CD4-positive, CD25-positive, alpha-beta regulatory T cell (primary cell): ENCODE measurements at regions not wholly inside any gene's neighbourhood (a gene's known extent, or its start where the extent isn't known, plus 50 kb on each side); places are given as distances from the start of the nearest gene placed in this dataset.

Experiments
- ATAC-seq, 2 donors: fragments of 150-1000 bp; cut with Tn5 transposase; one replicate each; pipeline ENCODE4 v1.10.0; 2021; ENCODE audit warnings: low read depth in 2 of 2, moderate number of reproducible peaks in 2 of 2, moderate library complexity in 1 of 2
- DNase-seq, 3 donors: peaks; one replicate each; pipeline versions ENCODE4 v3.0.0 to v3.0.0-alpha.2; 2012 to 2022; ENCODE audit warnings: mixed read lengths in 1 of 3
- H3K27ac ChIP-seq: one replicate; pipeline ENCODE4 v1.7.0; 2013; ENCODE audit warnings: mild to moderate bottlenecking, low read length; ENCODE audit not compliant: insufficient read depth, poor library complexity, severe bottlenecking
- H3K27me3 ChIP-seq: one replicate; pipeline ENCODE4 v1.7.0; 2013; ENCODE audit warnings: low read length; ENCODE audit not compliant: control insufficient read depth, insufficient read depth
- H3K36me3 ChIP-seq: one replicate; pipeline ENCODE4 v1.7.0; 2013; ENCODE audit warnings: mild to moderate bottlenecking, low read length, moderate library complexity; ENCODE audit not compliant: control insufficient read depth, insufficient read depth
- H3K4me1 ChIP-seq: 2 replicates; pipeline ENCODE4 v1.7.0; 2013; ENCODE audit warnings: mild to moderate bottlenecking, low read length; ENCODE audit not compliant: insufficient read depth, control insufficient read depth, poor library complexity, severe bottlenecking
- H3K4me3 ChIP-seq: one replicate; pipeline ENCODE4 v1.7.0; 2013; ENCODE audit warnings: low read depth, mild to moderate bottlenecking, low read length, moderate library complexity
- H3K9me3 ChIP-seq, 2 experiments: 1 replicate in 1 of 2; 2 replicates in 1 of 2; pipeline ENCODE4 v1.7.0; 2013; ENCODE audit warnings: low read length in 2 of 2, mild to moderate bottlenecking in 1 of 2, moderate library complexity in 1 of 2; ENCODE audit not compliant: control insufficient read depth in 2 of 2
- H3K27ac Mint-ChIP-seq, 3 donors: one replicate each; pipeline ENCODE4 v1.8.0; 2020 to 2022; ENCODE audit warnings: mild to moderate bottlenecking in 3 of 3, mixed read lengths in 3 of 3, moderate library complexity in 2 of 3
- H3K27me3 Mint-ChIP-seq: one replicate; pipeline ENCODE4 v1.8.0; 2022; ENCODE audit warnings: mild to moderate bottlenecking, mixed read lengths
- H3K36me3 Mint-ChIP-seq: one replicate; pipeline ENCODE4 v1.8.0; 2020; ENCODE audit warnings: mixed read lengths
- H3K4me1 Mint-ChIP-seq, 4 donors: one replicate each; pipeline ENCODE4 v1.8.0; 2020 to 2022; ENCODE audit warnings: mixed read lengths in 4 of 4, mild to moderate bottlenecking in 1 of 4
- H3K4me3 Mint-ChIP-seq, 4 donors: one replicate each; pipeline ENCODE4 v1.8.0; 2020 to 2022; ENCODE audit warnings: mild to moderate bottlenecking in 4 of 4, mixed read lengths in 4 of 4, moderate library complexity in 3 of 4
- H3K9me3 Mint-ChIP-seq, 7 donors: one replicate each; pipeline ENCODE4 v1.8.0; 2020 to 2022; ENCODE audit warnings: mixed read lengths in 7 of 7, mild to moderate bottlenecking in 3 of 7, moderate library complexity in 2 of 7

- Mint-ChIP-seq H3K27me3 (no peaks in the 10 kb centered on the region), H3K27ac (no peak overlapping the region), H3K36me3 (no peaks in the 10 kb centered on the region), H3K9me3 (peaks cover 0 to 20% (median 10%) of the 10 kb centered on the region in 7 donors), H3K4me3 (no peak overlapping the region), H3K4me1 (no peaks in the 10 kb centered on the region)
- Histone ChIP-seq H3K27me3 (no peaks in the 10 kb centered on the region), H3K9me3 (peaks cover 0 to 6% of the 10 kb centered on the region in 2 experiments), H3K4me1 (no peaks in the 10 kb centered on the region), H3K36me3 (no peaks in the 10 kb centered on the region), H3K4me3 (no peak overlapping the region), H3K27ac (no peak overlapping the region)
- ATAC-seq (no peak), DNase-seq (no peak)
These were observed 123.2 kb downstream of the LMO3 start for GRCh38 chr12:16482726-16483125.

- no peaks in the 10 kb centered on the region for H3K36me3 Mint-ChIP-seq
- H3K4me1 Mint-ChIP-seq: no peaks in the 10 kb centered on the region
- no peak overlapping the region for H3K27ac ChIP-seq
- DNase-seq (no peak), ATAC-seq (no peak)
- no peaks in the 10 kb centered on the region for H3K27me3 ChIP-seq
- no peak overlapping the region for H3K27ac Mint-ChIP-seq
- no peaks in the 10 kb centered on the region for H3K36me3 ChIP-seq
- no peaks in the 10 kb centered on the region for H3K4me1 ChIP-seq
- H3K9me3 Mint-ChIP-seq: peaks cover 0 to 19% (median 7%) of the 10 kb centered on the region in 7 donors
- no peaks in the 10 kb centered on the region for H3K9me3 ChIP-seq
- no peaks in the 10 kb centered on the region for H3K27me3 Mint-ChIP-seq
- no peak overlapping the region for H3K4me3 ChIP-seq
- no peak overlapping the region for H3K4me3 Mint-ChIP-seq
These were observed 113.7 kb downstream of the LMO3 start for GRCh38 chr12:16492240-16492639.

GRCh38 chr12:16492820-16493797, 112.9 kb downstream of the LMO3 start:
- Mint-ChIP-seq H3K4me3 (no peak overlapping the region), H3K4me1 (no peaks in the 10 kb centered on the region), H3K27ac (no peak overlapping the region), H3K36me3 (no peaks in the 10 kb centered on the region), H3K27me3 (no peaks in the 10 kb centered on the region), H3K9me3 (peaks cover 0 to 19% (median 7%) of the 10 kb centered on the region in 7 donors)
- ATAC-seq: no peak
- H3K27ac ChIP-seq: no peak overlapping the region
- H3K4me3 ChIP-seq: no peak overlapping the region
- DNase-seq: no peak
- no peaks in the 10 kb centered on the region for H3K27me3 ChIP-seq
- no peaks in the 10 kb centered on the region for H3K4me1 ChIP-seq
- no peaks in the 10 kb centered on the region for H3K36me3 ChIP-seq
- peaks cover 0 to under 1% of the 10 kb centered on the region in 2 experiments for H3K9me3 ChIP-seq

GRCh38 chr12:16495196-16495595, 110.8 kb downstream of the LMO3 start:
- Histone ChIP-seq H3K27ac (no peak overlapping the region), H3K36me3 (no peaks in the 10 kb centered on the region), H3K4me1 (no peaks in the 10 kb centered on the region), H3K4me3 (no peak overlapping the region), H3K27me3 (no peaks in the 10 kb centered on the region), H3K9me3 (peaks cover 0 to 4% of the 10 kb centered on the region in 2 experiments)
- DNase-seq (no peak), ATAC-seq (no peak)
- Mint-ChIP-seq H3K4me1 (no peaks in the 10 kb centered on the region), H3K36me3 (no peaks in the 10 kb centered on the region), H3K27me3 (no peaks in the 10 kb centered on the region), H3K9me3 (peaks cover 0 to 8% (median 4%) of the 10 kb centered on the region in 7 donors), H3K27ac (no peak overlapping the region), H3K4me3 (no peak overlapping the region)
